HTR-8/SVneo (cell line): ENCODE measurements at regions not wholly inside any gene's neighbourhood (a gene's known extent, or its start where the extent isn't known, plus 50 kb on each side); places are given as distances from the start of the nearest gene placed in this dataset.

Experiments
- DNase-seq: peaks from one replicate; pipeline ENCODE4 v3.0.0; 2011; ENCODE audit warnings: low spot score, mixed read lengths; ENCODE audit not compliant: insufficient read length
- FAIRE-seq: peaks from 2 replicates; lab custom pipeline; 2011; peaks lifted over from hg19 to GRCh38; lab: Jason Lieb, UNC

- DNase-seq = no peak
- no peak for FAIRE-seq
These were observed 754.7 kb upstream of the NRSN1 start for GRCh38 chr6:23371132-23371915.

GRCh38 chr6:23377830-23378229, 748.2 kb upstream of the NRSN1 start:
- FAIRE-seq (no peak), DNase-seq (no peak)

- DNase-seq (no peak), FAIRE-seq (no peak)
These were observed 745.5 kb upstream of the NRSN1 start for GRCh38 chr6:23380465-23380864.

GRCh38 chr6:23388086-23388783, 737.8 kb upstream of the NRSN1 start:
- no peak for DNase-seq
- FAIRE-seq = no peak

GRCh38 chr6:23389386-23389785, 736.6 kb upstream of the NRSN1 start:
- FAIRE-seq = no peak
- no peak for DNase-seq

- FAIRE-seq = no peak
- no peak for DNase-seq
These were observed 735.8 kb upstream of the NRSN1 start for GRCh38 chr6:23390221-23390620.

- FAIRE-seq (no peak), DNase-seq (no peak)
These were observed 731.3 kb upstream of the NRSN1 start for GRCh38 chr6:23394681-23395080.

- FAIRE-seq = no peak
- DNase-seq = no peak
These were observed 730.6 kb upstream of the NRSN1 start for GRCh38 chr6:23395381-23395780.

GRCh38 chr6:23396949-23397348, 729.1 kb upstream of the NRSN1 start:
- no peak for DNase-seq
- no peak for FAIRE-seq

- no peak for DNase-seq
- FAIRE-seq = peak; percentile 16
These were observed 722.6 kb upstream of the NRSN1 start for GRCh38 chr6:23403460-23403859.

GRCh38 chr6:23409531-23409930, 716.5 kb upstream of the NRSN1 start:
- DNase-seq (no peak), FAIRE-seq (no peak)

- DNase-seq = no peak
These were observed 715.6 kb upstream of the NRSN1 start for GRCh38 chr6:23410439-23410838.

GRCh38 chr6:23412770-23413169, 713.2 kb upstream of the NRSN1 start:
- DNase-seq (no peak), FAIRE-seq (no peak)

More at GRCh38 chr6:23410439-23410838, 715.6 kb upstream of the NRSN1 start:
- no peak for FAIRE-seq

- FAIRE-seq = no peak
These were observed 712.5 kb upstream of the NRSN1 start for GRCh38 chr6:23413327-23414050.

GRCh38 chr6:23414051-23414445, 712.0 kb upstream of the NRSN1 start:
- no peak for FAIRE-seq
- DNase-seq = peak; percentile 3

More at GRCh38 chr6:23413327-23414050, 712.5 kb upstream of the NRSN1 start:
- DNase-seq = no peak

- FAIRE-seq (no peak), DNase-seq (no peak)
These were observed 711.1 kb upstream of the NRSN1 start for GRCh38 chr6:23414922-23415321.

- DNase-seq (no peak), FAIRE-seq (no peak)
These were observed 710.1 kb upstream of the NRSN1 start for GRCh38 chr6:23415819-23416427.

- FAIRE-seq = no peak
- DNase-seq = no peak
These were observed 708.9 kb upstream of the NRSN1 start for GRCh38 chr6:23417133-23417532.

GRCh38 chr6:23418095-23418494, 707.9 kb upstream of the NRSN1 start:
- FAIRE-seq (no peak), DNase-seq (no peak)

GRCh38 chr6:23419046-23419445, 707.0 kb upstream of the NRSN1 start:
- FAIRE-seq (no peak), DNase-seq (no peak)
